GM18502 (cell line): ENCODE measurements at regions not wholly inside any gene's neighbourhood (a gene's known extent, or its start where the extent isn't known, plus 50 kb on each side); places are given as distances from the start of the nearest gene placed in this dataset.
"Not testable (repeated sequence)": the region's sequence is repeated elsewhere in the genome, so short reads cannot be mapped to it uniquely, and the experiment has no call there.

ENCODE experiments used
- ATAC-seq: cut with Tn5 transposase; IDR thresholded peaks from one replicate; pipeline ENCODE4 v1.9.1; 2021; ENCODE audit warnings: mild to moderate bottlenecking; ENCODE audit not compliant: unreplicated experiment, poor library complexity

- no peak for ATAC-seq
These were observed 60.1 kb upstream of the FAM171A1 start for GRCh38 chr10:15430969-15431771.

- ATAC-seq, result no peak
These were observed 57.6 kb upstream of the FAM171A1 start for GRCh38 chr10:15428681-15429080.

GRCh38 chr10:15427843-15428414, 56.8 kb upstream of the FAM171A1 start:
- ATAC-seq, result no peak

GRCh38 chr10:15426558-15426957, 55.5 kb upstream of the FAM171A1 start:
- ATAC-seq, result no peak

- no peak for ATAC-seq
These were observed 55.0 kb upstream of the FAM171A1 start for GRCh38 chr10:15426115-15426514.

- not testable (repeated sequence) for ATAC-seq
These were observed 50.8 kb upstream of the FAM171A1 start for GRCh38 chr10:15421875-15422274.
